Caco-2 (cell line): ENCODE measurements at regions not wholly inside any gene's neighbourhood (a gene's known extent, or its start where the extent isn't known, plus 50 kb on each side); places are given as distances from the start of the nearest gene placed in this dataset.

Experiments used
- BruUV-seq: library from RNA; stranded (reverse); fragments of 400-500 nt; replicated peaks from 2 replicates; lab custom pipeline; 2021; lab: Mats Ljungman, UMichigan
- CTCF ChIA-PET: fragments of 300-600 bp; sonication (Branson Sonifier 250); formaldehyde crosslinking; loops from one replicate; lab custom pipeline; 2022; ENCODE audit warnings: antibody characterized with exemption; lab: Charles Lee
- POLR2A ChIA-PET: fragments of 300-600 bp; sonication (Branson Sonifier 250); formaldehyde crosslinking; loops from one replicate; lab custom pipeline; 2022; ENCODE audit warnings: antibody characterized with exemption; lab: Charles Lee
- DNase-seq, 2 experiments: peaks; one replicate each; pipeline versions ENCODE4 v3.0.0 to v3.0.0-alpha.2; 2020 to 2022
- H3K27me3 ChIP-seq: replicated peaks from 2 replicates; pipeline ENCODE4 v1.6.0; 2011; ENCODE audit warnings: low read length; ENCODE audit not compliant: control insufficient read depth, insufficient read depth
- H3K36me3 ChIP-seq: 2 replicates; pipeline ENCODE4 v1.5.1; 2011; ENCODE audit warnings: low read length; ENCODE audit not compliant: control insufficient read depth, insufficient read depth
- H3K4me1 ChIP-seq: fragments of 250-450 bp; sonication (Bioruptor Pico); 2 replicates; pipeline ENCODE4 v1.5.1; 2020; ENCODE audit warnings: mild to moderate bottlenecking
- H3K4me3 ChIP-seq: 2 replicates; pipeline ENCODE4 v1.5.1; 2011; ENCODE audit warnings: low read depth, mild to moderate bottlenecking, control low read depth, low read length
- H3K9me3 ChIP-seq: fragments of 250-450 bp; sonication (Bioruptor Pico); 2 replicates; pipeline ENCODE4 v1.5.1; 2020; ENCODE audit warnings: mild to moderate bottlenecking, moderate library complexity
- H3K27ac Mint-ChIP-seq: one replicate; pipeline ENCODE4 v1.8.0; 2022; ENCODE audit warnings: mixed read lengths; ENCODE audit not compliant: unreplicated experiment
- H3K27me3 Mint-ChIP-seq: one replicate; pipeline ENCODE4 v1.8.0; 2022; ENCODE audit warnings: mixed read lengths; ENCODE audit not compliant: insufficient read depth, unreplicated experiment
- H3K36me3 Mint-ChIP-seq: one replicate; pipeline ENCODE4 v1.8.0; 2022; ENCODE audit warnings: mild to moderate bottlenecking, mixed read lengths; ENCODE audit not compliant: insufficient read depth, unreplicated experiment
- H3K4me1 Mint-ChIP-seq: one replicate; pipeline ENCODE4 v1.8.0; 2022; ENCODE audit warnings: low read depth, mixed read lengths; ENCODE audit not compliant: unreplicated experiment
- H3K4me3 Mint-ChIP-seq: one replicate; pipeline ENCODE4 v1.8.0; 2022; ENCODE audit warnings: mild to moderate bottlenecking, moderate library complexity, mixed read lengths; ENCODE audit not compliant: unreplicated experiment
- H3K9me3 Mint-ChIP-seq: one replicate; pipeline ENCODE4 v1.8.0; 2022; ENCODE audit warnings: mixed read lengths; ENCODE audit not compliant: unreplicated experiment
- intact Hi-C: fragments of 100-400 bp; cut with micrococcal nuclease; formaldehyde crosslinking; loops from one replicate; pipeline ENCODE4 v1.10.0; 2022; ENCODE audit not compliant: unreplicated experiment
- TF ChIP-seq, protein P1 (sequence below), 2 experiments: fragments of 200-600 bp in 1 of 2; IDR thresholded peaks; 1 replicate in 1 of 2; 2 replicates in 1 of 2; pipeline versions ENCODE4 v1.5.1 to v1.8.0; 2011 to 2022; ENCODE audit warnings: antibody characterized with exemption in 1 of 2, control low read depth in 1 of 2, inconsistent platforms in 1 of 2, low read depth in 1 of 2, low read length in 1 of 2, mild to moderate bottlenecking in 1 of 2, moderate library complexity in 1 of 2; ENCODE audit not compliant: insufficient read depth in 1 of 2, severe bottlenecking in 1 of 2, unreplicated experiment in 1 of 2

DNA sequence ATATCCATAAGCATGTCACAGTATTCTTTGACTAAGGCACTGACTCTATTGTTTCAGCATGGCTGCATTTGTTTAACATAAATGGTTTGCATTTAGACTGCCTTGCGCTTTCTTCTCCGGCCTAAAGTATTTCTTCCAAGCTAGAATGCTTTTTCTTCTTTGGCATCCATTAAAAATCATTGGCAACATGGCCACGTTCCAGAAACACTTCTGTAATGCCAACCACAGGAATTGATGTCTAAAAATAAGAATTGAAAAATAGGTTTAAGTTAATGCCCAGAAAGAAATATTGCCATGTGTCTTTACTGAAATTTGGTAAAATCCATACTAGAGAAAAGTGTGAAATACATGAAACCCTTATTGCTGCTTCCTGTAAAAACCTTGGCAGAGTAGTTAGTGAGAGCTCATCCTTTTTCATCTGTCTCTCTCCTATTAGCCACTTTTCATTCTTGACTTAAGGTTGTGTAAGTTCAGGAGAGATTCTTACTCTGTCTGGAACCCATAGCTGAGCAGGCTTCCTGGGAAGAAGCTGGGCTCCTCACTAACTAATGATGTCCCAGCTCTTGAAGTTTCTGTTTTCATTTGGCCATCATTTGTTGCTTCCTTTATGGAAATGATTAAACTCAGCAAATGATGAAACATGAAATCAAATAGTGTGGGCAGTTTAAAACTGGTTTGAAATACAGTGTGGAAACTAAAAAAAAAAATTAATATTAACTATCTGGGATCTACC is 58.2 kb upstream of the RPS23 start:
- H3K4me1 ChIP-seq: no peaks in the 10 kb centered on the region
- no peaks in the 10 kb centered on the region for H3K9me3 Mint-ChIP-seq
- H3K27me3 Mint-ChIP-seq: no peaks in the 10 kb centered on the region
- no peaks in the 10 kb centered on the region for H3K36me3 ChIP-seq
- no peaks in the 10 kb centered on the region; the same call in 1 of the 2 replicates for H3K9me3 ChIP-seq
- DNase-seq: no peak
- BruUV-seq: no TSS peak
- ChIA-PET CTCF (interaction anchor here (0.5 kb wide), 1 partner anchor 285 kb away, joined by 5 read pairs; no protein-coding TSS in a partner anchor), POLR2A (no interaction called here)
- intact Hi-C loops: no loop called here
- no peaks in the 10 kb centered on the region for H3K36me3 Mint-ChIP-seq
- no peaks in the 10 kb centered on the region for H3K4me1 Mint-ChIP-seq
- no peak overlapping the region for H3K4me3 ChIP-seq
- H3K27ac Mint-ChIP-seq: no peak overlapping the region
- TF ChIP-seq, protein P1, sequence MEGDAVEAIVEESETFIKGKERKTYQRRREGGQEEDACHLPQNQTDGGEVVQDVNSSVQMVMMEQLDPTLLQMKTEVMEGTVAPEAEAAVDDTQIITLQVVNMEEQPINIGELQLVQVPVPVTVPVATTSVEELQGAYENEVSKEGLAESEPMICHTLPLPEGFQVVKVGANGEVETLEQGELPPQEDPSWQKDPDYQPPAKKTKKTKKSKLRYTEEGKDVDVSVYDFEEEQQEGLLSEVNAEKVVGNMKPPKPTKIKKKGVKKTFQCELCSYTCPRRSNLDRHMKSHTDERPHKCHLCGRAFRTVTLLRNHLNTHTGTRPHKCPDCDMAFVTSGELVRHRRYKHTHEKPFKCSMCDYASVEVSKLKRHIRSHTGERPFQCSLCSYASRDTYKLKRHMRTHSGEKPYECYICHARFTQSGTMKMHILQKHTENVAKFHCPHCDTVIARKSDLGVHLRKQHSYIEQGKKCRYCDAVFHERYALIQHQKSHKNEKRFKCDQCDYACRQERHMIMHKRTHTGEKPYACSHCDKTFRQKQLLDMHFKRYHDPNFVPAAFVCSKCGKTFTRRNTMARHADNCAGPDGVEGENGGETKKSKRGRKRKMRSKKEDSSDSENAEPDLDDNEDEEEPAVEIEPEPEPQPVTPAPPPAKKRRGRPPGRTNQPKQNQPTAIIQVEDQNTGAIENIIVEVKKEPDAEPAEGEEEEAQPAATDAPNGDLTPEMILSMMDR (IDR thresholded peaks at IDR 0.05; ENCODE audit: insufficient read depth in 1 of 2, low read depth in 1 of 2, low read length in 1 of 2, severe bottlenecking in 1 of 2, unreplicated experiment in 1 of 2): no peak
- H3K4me3 Mint-ChIP-seq: no peak overlapping the region
- H3K27me3 ChIP-seq: no peaks in the 10 kb centered on the region

DNA sequence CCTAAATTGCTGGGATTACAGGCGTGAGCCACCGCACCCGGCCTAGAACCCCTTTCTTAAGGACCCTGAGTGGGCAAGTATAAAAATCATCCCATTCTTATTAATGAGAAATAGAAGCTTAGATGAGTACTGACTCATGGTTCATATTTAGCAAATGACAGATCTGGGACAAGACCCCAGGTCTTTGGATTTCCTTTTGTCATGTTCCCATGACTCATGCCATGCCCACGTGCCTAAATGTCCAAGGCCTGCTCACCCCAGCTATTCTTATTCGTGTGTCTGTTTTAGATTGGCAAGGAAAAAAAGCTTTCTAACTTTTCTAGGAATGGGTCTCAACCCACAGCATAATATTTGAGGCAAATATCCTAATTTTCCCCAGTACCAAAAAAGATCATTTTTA is 57.7 kb upstream of the RPS23 start:
- no TSS peak for BruUV-seq
- no peak for DNase-seq
- Mint-ChIP-seq H3K27ac (no peak overlapping the region), H3K4me1 (no peaks in the 10 kb centered on the region), H3K9me3 (no peaks in the 10 kb centered on the region), H3K4me3 (no peak overlapping the region), H3K27me3 (no peaks in the 10 kb centered on the region), H3K36me3 (no peaks in the 10 kb centered on the region)
- Histone ChIP-seq H3K4me3 (no peak overlapping the region), H3K27me3 (no peaks in the 10 kb centered on the region), H3K9me3 (no peaks in the 10 kb centered on the region; the same call in 1 of the 2 replicates), H3K36me3 (no peaks in the 10 kb centered on the region), H3K4me1 (no peaks in the 10 kb centered on the region)
- TF ChIP-seq, protein P1 (IDR thresholded peaks at IDR 0.05; ENCODE audit: insufficient read depth in 1 of 2, low read depth in 1 of 2, low read length in 1 of 2, severe bottlenecking in 1 of 2, unreplicated experiment in 1 of 2): no peak
- ChIA-PET CTCF (no interaction called here), POLR2A (no interaction called here)
- intact Hi-C loops: no loop called here

- Mint-ChIP-seq H3K9me3 (no peaks in the 10 kb centered on the region), H3K36me3 (no peaks in the 10 kb centered on the region), H3K27ac (no peak overlapping the region), H3K4me1 (no peaks in the 10 kb centered on the region), H3K27me3 (no peaks in the 10 kb centered on the region), H3K4me3 (no peak overlapping the region)
- H3K9me3 ChIP-seq: no peaks in the 10 kb centered on the region; the same call in 1 of the 2 replicates
- TF ChIP-seq, protein P1 (IDR thresholded peaks at IDR 0.05; ENCODE audit: insufficient read depth in 1 of 2, low read depth in 1 of 2, low read length in 1 of 2, severe bottlenecking in 1 of 2, unreplicated experiment in 1 of 2): no peak
- H3K4me3 ChIP-seq: no peak overlapping the region
- no peaks in the 10 kb centered on the region for H3K36me3 ChIP-seq
- ChIA-PET CTCF (no interaction called here), POLR2A (no interaction called here)
- no peaks in the 10 kb centered on the region for H3K27me3 ChIP-seq
- no peak for DNase-seq
- intact Hi-C loops: no loop called here
- H3K4me1 ChIP-seq: no peaks in the 10 kb centered on the region
- BruUV-seq: no TSS peak
These were observed 56.7 kb upstream of the RPS23 start for GRCh38 chr5:82334856-82335255.
